Hematopoietic multipotent progenitor cell treated with erythropoietin and hydrocortisone succinate and interleukin-3 and kit ligand, for 17 days (in vitro differentiated cells): ENCODE measurements at regions not wholly inside any gene's neighbourhood (a gene's known extent, or its start where the extent isn't known, plus 50 kb on each side); places are given as distances from the start of the nearest gene placed in this dataset.
"Not testable (repeated sequence)": the region's sequence is repeated elsewhere in the genome, so short reads cannot be mapped to it uniquely, and the experiment has no call there.

Experiments
- DNase-seq: peaks from one replicate; pipeline ENCODE4 v3.0.0-alpha.2; 2015; ENCODE audit warnings: low spot score

DNA sequence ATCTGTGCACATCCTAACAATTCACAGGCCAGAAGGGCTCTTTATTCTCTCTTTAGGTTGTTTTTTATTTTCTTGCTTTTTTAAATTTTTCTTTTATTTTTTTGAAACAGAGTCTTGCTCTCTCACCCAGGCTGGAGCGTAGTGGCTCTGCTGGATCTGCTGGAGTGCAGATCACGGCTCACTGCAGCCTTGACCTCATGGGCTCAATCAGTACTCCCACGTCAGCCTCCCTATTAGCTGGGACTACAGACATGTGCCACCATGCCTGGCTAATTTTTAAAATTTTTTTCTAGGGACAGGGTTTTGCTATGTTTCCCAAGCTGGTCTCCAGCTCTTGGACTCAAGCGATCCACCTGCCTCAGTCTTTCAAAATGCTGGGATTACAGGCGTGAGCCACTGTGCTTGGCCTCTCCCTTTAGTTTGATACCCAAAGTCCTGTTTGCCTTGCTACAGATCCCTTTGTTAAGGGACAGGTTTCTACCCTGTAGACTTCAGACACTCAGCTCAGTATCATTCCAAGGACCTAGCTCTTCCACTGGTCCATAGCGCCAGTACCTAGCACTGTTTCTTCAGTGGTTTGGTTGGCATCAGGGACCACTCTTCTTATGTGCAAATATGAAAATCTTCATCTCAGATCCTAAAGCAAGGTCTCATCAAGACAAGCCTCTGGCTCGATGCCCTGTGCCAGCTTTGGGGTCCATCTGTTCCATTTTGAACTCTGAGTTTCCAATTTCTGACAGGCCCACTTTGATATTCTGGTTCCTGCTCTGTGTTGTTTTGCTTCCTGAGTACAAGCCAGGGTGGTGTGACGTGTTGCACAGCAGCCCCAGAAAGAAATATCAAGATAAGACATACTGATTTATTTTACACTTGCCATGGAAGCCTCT is 211.7 kb downstream of the FAT3 start:
- DNase-seq: no peak

DNA sequence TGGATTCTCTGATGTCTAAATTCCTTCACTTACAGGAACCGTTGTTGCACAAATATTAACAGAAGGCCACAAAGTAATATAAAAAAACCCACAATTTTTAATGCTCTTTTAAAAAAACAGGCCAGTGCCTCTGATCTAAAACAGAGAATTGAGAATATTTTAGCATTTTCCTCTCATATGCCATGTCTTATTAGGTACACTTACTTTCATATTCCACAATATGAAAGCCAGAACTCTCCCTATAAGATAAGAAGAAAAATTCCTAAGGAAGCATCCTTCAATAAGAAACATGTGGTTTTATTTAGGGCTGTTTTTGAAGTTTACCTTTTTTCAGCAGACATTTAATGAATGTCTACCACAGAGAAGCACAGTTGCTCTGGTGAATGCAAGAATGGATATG is 214.5 kb downstream of the FAT3 start:
- DNase-seq: no peak

DNA sequence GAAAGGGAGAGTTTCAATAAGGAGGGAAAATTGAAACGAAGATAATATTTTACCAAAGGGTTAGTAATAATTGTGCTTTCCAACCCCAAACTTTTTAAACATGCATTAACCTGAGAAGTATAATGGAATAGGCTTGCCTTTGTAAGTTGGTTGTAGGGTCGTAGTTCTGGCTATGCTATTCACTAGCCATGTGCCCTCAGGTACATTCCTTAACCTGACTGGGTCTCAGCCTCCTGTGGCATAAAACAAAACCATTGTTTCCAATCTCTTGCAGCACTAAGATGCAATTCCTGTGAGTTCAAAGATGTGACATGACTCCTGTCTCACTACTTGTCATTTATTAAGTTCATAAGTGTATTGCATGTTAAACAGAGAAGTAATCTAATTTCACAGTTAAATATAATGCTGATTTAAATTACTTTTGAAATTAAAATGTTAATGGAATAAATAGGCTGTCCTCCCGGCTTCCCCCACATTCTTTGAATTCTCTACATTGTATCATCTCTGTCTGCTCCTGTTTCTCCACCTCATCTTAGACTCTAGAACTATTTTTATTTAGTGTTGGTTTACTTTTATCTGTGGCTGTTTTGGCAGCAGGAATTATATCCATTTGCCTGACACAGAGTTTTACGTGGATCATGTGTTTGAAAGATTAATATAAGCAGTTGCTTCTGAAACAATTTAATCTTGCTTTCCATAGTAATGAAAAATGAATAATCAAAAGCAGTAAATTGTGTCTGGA is 216.3 kb downstream of the FAT3 start:
- DNase-seq: no peak

DNA sequence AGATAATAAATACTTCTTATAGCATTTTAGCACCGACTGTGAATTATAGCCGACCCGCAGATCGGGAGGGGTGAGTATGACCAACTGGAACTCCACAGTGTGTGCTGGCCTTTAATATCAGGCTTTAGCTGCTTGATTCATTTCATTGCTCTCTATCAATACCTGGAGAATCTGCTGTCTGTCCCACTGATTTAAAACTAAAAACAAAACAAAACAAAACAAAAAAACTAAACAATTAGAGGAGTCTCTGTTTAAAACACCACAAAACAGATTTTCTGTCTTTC is 216.8 kb downstream of the FAT3 start:
- DNase-seq: no peak

DNA sequence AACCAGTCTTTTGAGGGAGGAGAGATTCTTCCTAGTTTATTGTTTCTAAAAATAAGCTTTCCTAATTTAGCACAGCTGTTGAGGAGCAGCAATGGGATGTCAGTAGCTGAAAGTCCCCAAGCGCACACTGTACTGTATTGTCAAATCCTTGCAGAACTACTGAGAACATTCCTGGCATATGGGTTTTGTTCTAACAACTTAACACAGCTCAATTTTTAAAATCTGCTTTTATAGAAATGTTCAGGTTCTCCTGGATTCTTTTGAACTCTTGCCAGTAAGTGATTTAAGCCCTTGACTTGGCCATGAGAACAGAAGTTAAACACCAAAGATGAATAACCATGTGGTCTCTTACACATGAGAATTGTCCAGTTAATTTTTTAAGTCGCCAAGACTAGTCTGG is 218.6 kb downstream of the FAT3 start:
- DNase-seq: no peak

DNA sequence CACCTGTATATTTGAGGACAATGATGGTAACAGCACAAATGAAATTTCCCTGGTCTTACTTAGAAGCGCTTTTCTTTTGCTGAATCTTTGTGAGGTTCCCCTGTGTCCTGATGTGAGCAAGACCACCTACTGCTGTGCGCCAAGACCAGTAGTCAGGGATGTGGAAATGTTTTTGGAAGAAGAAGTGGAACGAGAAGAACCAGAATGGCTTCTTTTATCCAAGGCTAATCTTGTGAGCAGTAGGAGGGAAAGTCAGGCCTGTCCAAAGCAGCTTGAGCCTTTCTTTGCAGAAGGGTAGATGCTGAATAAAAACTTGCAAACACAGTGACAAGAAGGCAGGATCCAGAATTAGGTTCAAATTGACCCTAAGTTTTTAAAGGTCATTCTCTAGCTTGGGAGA is 223.0 kb downstream of the FAT3 start:
- no peak for DNase-seq

DNA sequence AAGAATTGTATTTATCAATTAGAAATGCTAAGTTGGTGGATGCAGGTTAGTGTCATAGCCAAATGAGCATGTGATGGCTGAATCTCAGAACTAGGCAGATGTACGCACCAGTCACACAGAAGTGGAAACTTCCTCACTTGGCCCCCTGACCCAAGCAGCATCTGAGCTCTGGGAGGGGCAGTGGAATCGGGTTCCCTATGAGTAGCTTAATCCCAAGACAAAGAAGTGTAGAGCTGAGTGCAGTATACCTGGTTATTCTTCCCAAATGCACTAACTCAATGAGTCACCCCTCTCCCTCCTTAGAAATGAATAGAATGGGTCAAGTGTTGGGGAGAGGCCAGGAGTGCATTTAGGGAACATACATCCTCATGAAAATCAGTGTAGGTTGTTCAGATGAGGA is 224.6 kb downstream of the FAT3 start:
- DNase-seq: no peak

DNA sequence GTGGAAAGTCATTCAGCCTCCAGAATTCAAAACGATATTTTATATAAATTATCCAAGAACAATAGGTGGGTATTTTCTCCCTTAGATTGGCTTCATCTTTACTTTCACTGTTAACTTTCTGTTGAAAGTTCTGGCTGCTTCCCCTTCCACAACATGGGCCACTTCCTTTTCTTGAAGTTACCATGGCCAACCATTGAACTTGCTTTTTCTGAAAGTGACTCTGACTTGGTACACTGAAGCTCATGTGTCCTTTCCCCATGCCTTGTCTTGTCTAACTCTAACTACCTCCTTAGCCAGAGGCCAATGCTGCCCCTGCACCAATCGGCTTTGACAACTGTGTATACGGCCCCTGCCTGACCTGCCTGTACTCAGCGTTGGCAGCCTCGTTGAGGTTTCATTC is 225.2 kb downstream of the FAT3 start:
- no peak for DNase-seq

DNA sequence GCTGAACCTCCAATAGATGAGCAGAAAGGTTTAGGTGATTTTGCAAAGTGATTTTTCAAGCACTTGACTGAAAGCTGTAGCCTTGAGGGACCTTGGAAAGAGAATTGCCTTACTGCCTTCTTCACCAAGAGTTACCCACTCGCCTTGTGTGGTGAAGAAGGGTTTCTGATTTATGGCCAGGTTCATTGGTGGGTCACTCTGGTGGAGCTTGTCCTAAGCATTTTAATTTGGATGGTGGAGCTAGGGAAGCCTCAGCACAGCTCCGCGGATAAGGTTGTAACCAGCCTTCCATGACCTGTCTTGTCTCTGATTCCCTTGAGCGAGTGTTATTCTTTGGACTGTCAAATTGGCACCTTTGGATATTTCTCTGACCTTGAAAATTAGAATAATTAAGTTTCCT is 226.4 kb downstream of the FAT3 start:
- no peak for DNase-seq

DNA sequence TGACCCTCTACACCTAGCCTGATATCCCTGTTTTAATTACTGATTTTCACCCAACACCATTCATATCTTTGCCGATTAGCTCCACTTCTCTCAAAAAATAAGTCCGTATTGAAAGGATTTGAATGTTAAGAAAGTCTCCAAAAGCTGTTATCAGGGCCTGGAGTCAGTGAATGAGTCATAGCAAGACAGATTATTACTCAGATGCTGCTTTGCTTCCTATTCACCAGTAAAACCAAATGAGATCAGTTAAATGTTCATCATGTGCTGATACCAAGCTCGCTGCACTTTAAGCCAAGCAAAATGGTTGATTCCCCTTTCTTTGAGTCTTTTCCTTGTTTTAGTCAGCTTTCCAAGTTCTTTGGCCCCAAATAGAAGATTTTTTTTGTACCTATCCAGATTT is 228.4 kb downstream of the FAT3 start:
- no peak for DNase-seq

DNA sequence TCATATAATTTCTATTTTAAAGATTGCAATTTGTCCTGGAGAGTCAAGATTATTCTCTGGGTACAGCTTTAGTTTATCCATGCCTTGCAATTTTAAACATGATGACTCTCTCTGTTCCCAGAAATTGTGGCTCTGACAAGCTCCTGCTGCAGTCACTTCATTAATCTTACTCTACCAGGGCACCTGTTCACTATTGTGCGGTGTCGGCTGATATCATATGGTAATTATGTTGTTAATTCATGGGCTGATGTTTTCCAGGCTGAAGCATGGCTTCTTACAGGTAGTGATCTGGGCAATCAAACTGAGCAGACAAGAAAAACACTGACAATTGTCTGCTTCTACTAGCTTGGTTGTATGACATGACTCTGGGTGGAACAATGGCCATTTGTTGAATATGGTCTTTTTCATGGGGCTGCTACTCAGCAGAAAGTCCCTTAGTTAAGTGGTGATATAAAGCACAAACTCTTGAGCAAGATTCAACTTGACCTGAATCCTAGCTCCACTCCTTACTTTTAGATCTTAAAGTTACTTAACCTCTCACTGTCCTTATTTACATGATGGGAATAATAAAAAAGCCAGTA is 230.7 kb downstream of the FAT3 start:
- no peak for DNase-seq

DNA sequence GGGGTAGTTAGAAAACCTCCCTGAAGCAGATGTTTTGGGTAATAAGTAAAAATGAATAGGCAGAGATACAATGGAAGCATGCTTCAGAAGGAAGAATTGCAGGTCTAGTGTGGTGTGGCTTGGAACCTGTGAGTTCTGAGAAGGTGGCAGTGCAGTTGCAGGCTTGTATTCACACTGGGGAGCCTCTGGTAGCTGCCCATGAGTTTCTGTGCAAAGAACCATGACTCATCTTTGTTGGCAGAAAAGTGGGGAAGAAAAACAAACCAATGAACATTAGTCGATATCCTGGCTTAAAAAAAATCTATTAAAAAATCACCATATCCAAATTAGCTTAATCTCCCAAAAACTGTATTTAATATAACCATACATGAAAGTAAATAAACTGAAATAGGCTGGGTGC is 232.6 kb downstream of the FAT3 start:
- DNase-seq: no peak

DNA sequence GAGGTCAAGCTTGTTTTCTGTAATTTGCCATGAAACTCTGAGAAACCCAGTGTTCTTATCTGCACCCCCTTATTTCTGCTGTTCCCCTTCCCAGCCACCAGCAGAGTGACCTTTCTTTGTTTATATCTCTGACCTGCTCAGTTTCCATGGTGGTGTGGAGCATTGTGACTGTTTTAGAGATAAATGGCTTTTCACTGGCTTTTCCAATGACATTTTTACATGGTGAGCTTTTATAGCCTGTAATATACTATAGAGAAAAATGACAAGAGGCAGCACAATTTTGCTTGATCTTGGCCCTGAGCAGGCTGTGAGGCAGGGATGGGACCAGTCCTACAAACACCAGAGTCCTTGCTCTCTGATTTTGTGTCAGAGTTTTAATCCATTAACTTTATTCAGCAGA is 233.9 kb downstream of the FAT3 start:
- DNase-seq: no peak

DNA sequence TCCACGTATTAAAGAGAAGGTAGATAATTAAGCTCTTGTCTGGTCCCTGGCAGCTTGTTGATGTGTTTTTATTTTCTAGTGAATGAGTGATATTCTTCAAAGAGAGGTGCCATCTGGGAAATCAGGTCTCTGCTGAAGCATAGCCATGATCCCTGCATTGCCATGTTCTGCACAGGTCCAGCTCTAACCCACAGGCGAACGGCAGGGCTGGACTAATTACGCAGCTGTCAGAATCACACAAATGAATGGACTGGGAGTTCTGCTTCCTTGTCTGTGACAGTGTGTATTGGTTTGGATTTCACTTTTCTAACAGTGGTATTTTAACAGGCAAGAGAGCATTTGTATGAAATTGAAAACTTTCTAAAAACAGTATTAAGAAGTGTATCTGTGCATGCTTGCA is 235.6 kb downstream of the FAT3 start:
- DNase-seq: no peak

DNA sequence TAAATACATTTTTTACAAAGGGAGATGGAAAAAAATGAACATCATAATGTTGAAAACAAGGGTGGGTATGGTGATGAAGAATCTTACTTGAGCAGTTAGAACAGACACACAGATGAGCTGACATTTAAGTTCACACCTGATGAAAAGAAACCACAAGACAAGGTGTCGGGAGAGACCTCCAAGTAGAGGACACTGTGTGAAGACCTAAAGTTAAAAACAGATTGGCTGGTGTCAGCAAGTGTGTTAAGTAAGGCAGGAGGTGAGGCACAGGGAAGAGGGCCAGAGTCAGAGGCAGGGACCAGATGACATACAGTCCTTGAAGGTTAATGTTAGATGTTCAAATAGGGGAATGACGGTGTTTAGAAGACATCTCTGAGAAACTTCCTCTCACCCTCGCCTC is 236.8 kb downstream of the FAT3 start:
- DNase-seq: no peak

DNA sequence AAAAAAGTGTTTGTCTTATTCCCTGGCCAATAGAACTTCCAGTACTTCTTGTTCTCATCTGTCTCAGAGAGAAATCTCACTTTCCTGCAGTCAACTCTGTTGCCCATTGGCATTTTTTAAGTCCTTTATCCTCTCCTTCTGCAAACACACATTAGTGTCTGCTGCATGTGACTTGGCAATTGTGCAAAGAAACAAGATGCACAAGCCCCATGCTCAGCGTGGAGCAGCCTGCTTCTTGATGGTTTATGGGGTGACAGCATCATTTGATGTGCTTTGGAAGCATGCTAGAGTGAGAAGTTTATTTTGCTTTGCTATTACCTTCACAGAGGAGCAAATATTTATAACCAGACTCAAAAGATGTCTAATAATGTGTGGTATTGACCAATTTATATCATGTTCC is 238.2 kb downstream of the FAT3 start:
- DNase-seq: no peak

DNA sequence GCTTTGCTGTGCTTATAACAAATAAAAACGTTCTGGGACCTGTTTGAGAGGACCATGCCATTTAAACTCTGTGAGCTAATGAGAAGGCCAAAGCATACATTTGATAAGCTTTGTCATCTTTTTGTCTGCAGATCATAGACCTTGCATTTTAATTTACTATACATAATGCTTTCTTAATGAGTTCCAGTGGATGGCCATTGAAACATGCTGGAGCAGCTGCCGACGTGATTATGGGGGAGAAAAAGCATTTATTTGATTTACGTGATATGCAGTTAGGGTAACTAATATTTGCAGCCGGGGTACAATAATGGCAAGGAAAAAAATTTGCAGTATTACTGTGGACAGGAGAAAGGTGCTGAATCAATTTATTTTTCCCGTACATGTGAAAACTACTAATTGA is 240.2 kb downstream of the FAT3 start:
- no peak for DNase-seq

DNA sequence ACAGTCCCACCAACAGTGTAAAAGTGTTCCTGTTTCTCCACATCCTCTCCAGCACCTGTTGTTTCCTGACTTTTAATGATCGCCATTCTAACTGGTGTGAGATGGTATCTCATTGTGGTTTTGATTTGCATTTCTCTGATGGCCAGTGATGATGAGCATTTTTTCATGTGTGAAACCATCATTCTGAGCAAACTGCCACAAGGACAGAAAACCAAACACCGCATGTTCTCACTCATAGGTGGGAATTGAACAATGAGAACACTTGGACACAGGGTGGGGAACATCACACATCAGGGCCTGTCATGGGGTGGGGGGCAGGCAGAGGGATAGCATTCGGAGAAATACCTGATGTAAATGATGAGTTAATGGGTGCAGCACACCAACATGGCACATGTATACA is 240.8 kb downstream of the FAT3 start:
- DNase-seq: not testable (repeated sequence)

DNA sequence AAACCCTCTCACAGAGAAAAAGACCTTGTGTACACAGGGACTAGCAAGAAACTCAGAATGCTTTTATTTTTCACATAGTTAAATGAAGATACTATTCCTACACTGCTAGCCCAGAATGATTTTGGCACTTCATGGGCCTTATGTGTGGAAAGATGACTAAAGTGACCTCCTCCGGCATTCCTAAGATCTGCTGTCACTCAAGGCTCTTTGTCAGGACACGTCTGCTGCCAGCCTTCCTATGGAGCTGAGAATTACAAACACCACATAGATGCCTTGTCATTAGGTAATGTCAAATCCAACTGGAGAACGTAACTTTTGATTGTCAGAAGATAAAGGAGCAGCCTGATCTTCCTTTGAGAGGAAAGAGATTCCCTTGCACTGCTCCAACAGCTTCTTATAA is 249.1 kb downstream of the FAT3 start:
- no peak for DNase-seq

DNA sequence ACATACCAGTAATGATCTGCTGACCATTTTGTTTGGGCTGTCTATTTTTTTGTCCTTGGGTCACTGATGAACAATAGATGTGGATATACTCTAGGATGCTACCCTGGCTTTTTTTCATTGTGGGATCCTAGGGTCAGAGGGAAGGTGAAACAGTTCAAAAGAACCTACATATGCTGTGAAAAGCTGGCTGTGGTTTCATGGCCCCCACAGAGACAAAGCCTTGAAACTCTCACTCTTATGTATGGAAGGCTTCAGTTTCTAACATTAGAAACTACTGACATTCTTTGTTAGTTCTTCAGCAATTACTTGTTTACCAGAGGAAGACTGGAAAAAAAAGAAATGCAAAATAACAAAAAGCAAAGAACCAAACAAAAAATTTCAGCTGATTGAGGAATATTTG is 250.7 kb downstream of the FAT3 start:
- DNase-seq: no peak

DNA sequence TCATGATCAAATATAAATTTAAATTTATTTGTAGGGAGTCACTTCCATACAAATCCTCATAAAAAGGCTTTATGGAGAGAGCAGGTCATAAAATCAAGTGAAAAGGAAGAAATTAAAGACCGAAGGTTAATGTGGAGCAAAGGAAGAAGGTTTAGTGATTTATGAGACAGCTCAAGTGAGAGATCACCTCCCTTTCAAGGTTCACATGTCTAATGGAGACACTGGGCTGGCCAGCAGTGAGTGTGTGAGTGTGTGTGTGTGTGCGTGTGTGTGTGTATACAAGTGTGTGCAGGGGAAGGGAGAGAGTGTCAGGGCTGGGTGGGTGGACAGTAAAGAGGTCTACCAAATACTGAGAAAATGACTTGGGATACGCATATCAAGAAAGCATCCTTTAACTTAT is 251.2 kb downstream of the FAT3 start:
- DNase-seq: no peak

DNA sequence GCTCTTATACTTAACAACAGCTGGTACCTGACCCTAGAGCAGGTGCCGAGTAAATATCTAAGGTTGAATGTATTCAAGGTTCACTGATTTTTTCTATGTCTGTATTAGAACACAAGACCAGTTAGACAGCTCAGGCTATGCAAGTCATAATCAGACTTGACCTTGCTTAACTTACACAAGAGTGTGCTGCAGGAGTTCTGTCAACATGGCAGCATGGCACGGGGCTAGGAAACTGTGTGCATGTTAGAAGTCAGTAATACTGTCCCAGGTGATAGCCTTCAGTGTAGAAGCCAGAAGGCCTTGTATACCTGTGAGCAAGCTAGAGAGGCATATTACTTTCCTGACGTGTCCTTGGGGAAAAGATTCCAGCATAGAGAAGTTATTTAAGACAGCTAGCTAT is 253.1 kb downstream of the FAT3 start:
- no peak for DNase-seq

DNA sequence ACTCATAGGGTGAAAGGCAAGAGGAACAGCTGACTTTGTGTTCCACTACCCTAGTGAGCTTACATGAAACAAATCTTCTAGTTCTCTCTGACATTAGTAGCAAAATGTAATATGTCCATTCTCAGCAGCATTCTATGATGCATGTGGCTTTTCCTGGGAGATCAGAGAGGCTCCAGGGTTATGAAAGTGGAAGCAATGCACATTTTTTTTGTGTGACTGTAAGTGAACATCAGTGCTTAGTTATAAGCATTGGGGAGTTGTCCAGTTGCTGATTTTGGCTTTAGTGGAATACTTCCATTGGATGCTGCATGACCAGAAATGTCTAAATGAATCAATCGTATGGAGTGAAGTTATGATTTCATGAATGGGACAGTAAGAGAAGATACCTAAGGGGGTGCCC is 255.9 kb downstream of the FAT3 start:
- DNase-seq: no peak
